ENCODE measurements at regions not wholly inside any gene's neighbourhood (a gene's known extent, or its start where the extent isn't known, plus 50 kb on each side); places are given as distances from the start of the nearest gene placed in this dataset.

DNA sequence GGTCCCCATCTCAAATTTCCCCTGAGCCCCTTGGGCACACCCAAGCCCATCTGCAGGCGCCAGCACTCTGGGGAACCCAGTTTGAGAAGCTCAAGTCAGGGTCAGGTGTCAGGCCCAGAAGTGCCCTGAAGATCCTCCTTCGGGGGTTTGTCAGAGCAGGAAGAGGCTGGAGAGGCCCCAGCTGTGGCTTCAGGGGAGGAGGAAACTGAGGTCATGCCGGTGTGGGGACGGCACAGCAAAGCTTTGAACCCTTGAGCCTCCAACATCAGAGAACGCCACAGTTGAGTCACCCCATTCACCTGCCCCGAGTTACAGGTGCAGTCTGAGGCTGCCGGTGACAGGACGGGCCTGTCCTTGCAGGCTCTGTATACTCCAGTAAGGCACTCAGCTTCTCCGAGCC, 140.2 kb upstream of the CIBAR2 start:
- no peak overlapping the region for H3K4me2 ChIP-seq (ENCODE audit: low read depth, low read length)
- no peak for TF ChIP-seq TSC22D2 (CRISPR knock-in tag; IDR thresholded peaks at IDR 0.05; ENCODE audit: borderline replicate concordance)
- no peak for TF ChIP-seq MLLT10 (CRISPR knock-in tag; IDR thresholded peaks at IDR 0.05)
- TF ChIP-seq MYNN (CRISPR knock-in tag; IDR thresholded peaks at IDR 0.05; ENCODE audit: low read depth): no peak
- no peak for TF ChIP-seq GMEB2 (CRISPR knock-in tag; IDR thresholded peaks at IDR 0.05; ENCODE audit: low read depth)
- TF ChIP-seq MTF1 (CRISPR knock-in tag; IDR thresholded peaks at IDR 0.05): no peak
- no peak for TF ChIP-seq RXRB (CRISPR knock-in tag; IDR thresholded peaks at IDR 0.05; ENCODE audit: borderline replicate concordance)
- no peak for TF ChIP-seq HIC2 (CRISPR knock-in tag; IDR thresholded peaks at IDR 0.05; ENCODE audit: low read depth)
- no peak for TF ChIP-seq SETDB1 (CRISPR knock-in tag; IDR thresholded peaks at IDR 0.05; ENCODE audit: borderline replicate concordance)
- TF ChIP-seq FLYWCH1 (CRISPR knock-in tag; IDR thresholded peaks at IDR 0.05): no peak
- no peak for TF ChIP-seq ZSCAN25 (CRISPR knock-in tag; IDR thresholded peaks at IDR 0.05)
- TF ChIP-seq TBP (CRISPR knock-in tag; IDR thresholded peaks at IDR 0.05): no peak
- no peak for TF ChIP-seq ZNF343 (CRISPR knock-in tag; IDR thresholded peaks at IDR 0.05)
- TF ChIP-seq HMG20A (CRISPR knock-in tag; IDR thresholded peaks at IDR 0.05; ENCODE audit: borderline replicate concordance): no peak
- no peak for TF ChIP-seq HIVEP1 (CRISPR knock-in tag; IDR thresholded peaks at IDR 0.05)
- TF ChIP-seq ZNF879 (CRISPR knock-in tag; IDR thresholded peaks at IDR 0.05): no peak

More for the DNA sequence above, 140.2 kb upstream of the CIBAR2 start:
- no peaks in the 10 kb centered on the region for H3K9me3 ChIP-seq (ENCODE audit: low read length)
- H3K27ac ChIP-seq (ENCODE audit: extremely low read length, insufficient read depth, low read length): no peak overlapping the region
- DNase-seq (ENCODE audit: low spot score): no peak
- peak; percentile 4; the same call in 1 of the 3 replicates for ATAC-seq
- intact Hi-C loops (cut with micrococcal nuclease; ENCODE audit: unreplicated experiment) (no loop called here), in situ Hi-C loops (cut with HindIII; ENCODE audit: extremely low pct_ligation_motif_present, low pct_unique_long_range_greater_than_20kb) (no loop called here)
- FAIRE-seq: no peak
- no peak overlapping the region for H3K4me3 ChIP-seq (replicated peaks in 1 of 3; ENCODE audit: insufficient read depth in 1 of 3, low read depth in 2 of 3, low read length in 3 of 3)
- H3K9ac ChIP-seq (ENCODE audit: insufficient read depth, low read depth, low read length): no peak overlapping the region
- ChIA-PET CTCF (ENCODE audit: low intra/inter-chr PET ratio, low total read pairs) (no interaction called here), POLR2A (no interaction called here)
- H4K20me1 ChIP-seq (ENCODE audit: insufficient read depth, low read length): peaks cover 6% of the 10 kb centered on the region; the same call in 1 of the 2 replicates
- BruUV-seq (replicated peaks): no TSS peak
- peaks cover 6% of the 10 kb centered on the region for H3K4me1 ChIP-seq (ENCODE audit: insufficient read depth, low read length)
- 46% methylated on average over 3 of the region's 9 CpGs for WGBS (ENCODE audit: low lambda C conversion rate)
- no peaks in the 10 kb centered on the region for H3K27me3 ChIP-seq (ENCODE audit: control insufficient read depth in 1 of 2, insufficient read depth in 2 of 2, low read length in 2 of 2)
- H2AFZ ChIP-seq (ENCODE audit: low read length): no peak overlapping the region
- H3K36me3 ChIP-seq (replicated peaks in 1 of 2; ENCODE audit: control insufficient read depth in 1 of 2, insufficient read depth in 2 of 2, low read length in 2 of 2): no peaks in the 10 kb centered on the region
- no peaks in the 10 kb centered on the region for H3K79me2 ChIP-seq (ENCODE audit: insufficient read depth, low read length)
